EH (cell line): ENCODE measurements at regions not wholly inside any gene's neighbourhood (a gene's known extent, or its start where the extent isn't known, plus 50 kb on each side); places are given as distances from the start of the nearest gene placed in this dataset.

Experiments used
- DNase-seq: peaks from one replicate; pipeline ENCODE4 v3.0.0-alpha.2; 2015; ENCODE audit warnings: low read depth

GRCh38 chr17:77364941-77365583 lies 224.3 kb downstream of the SEC14L1 start:
- DNase-seq = no peak

GRCh38 chr17:77365584-77366186 lies 224.9 kb downstream of the SEC14L1 start:
- peak; percentile 95 for DNase-seq

- no peak for DNase-seq
These were observed 225.4 kb downstream of the SEC14L1 start for GRCh38 chr17:77366206-77366557.

- peak; percentile 72 for DNase-seq
These were observed 225.9 kb downstream of the SEC14L1 start for GRCh38 chr17:77366558-77367245.

GRCh38 chr17:77369544-77369971 lies 228.8 kb downstream of the SEC14L1 start:
- DNase-seq = no peak

- no peak for DNase-seq
These were observed 229.8 kb downstream of the SEC14L1 start for GRCh38 chr17:77370586-77370985.

- peak; percentile 89 for DNase-seq
These were observed 230.5 kb downstream of the SEC14L1 start for GRCh38 chr17:77371117-77371887.

GRCh38 chr17:77371888-77372443 lies 231.2 kb downstream of the SEC14L1 start:
- DNase-seq = no peak

- peak; percentile 90 for DNase-seq
These were observed 231.9 kb downstream of the SEC14L1 start for GRCh38 chr17:77372444-77373298.

GRCh38 chr17:77373299-77374169 lies 232.8 kb downstream of the SEC14L1 start:
- peak; percentile 48 for DNase-seq

- DNase-seq = peak; percentile 89
These were observed 233.6 kb downstream of the SEC14L1 start for GRCh38 chr17:77374170-77374936.

GRCh38 chr17:77375108-77375916 lies 234.5 kb downstream of the SEC14L1 start:
- no peak for DNase-seq

GRCh38 chr17:77375917-77376651 lies 235.3 kb downstream of the SEC14L1 start:
- DNase-seq = peak; percentile 89

- no peak for DNase-seq
These were observed 236.3 kb downstream of the SEC14L1 start for GRCh38 chr17:77376795-77377709.

- DNase-seq = no peak
These were observed 237.0 kb downstream of the SEC14L1 start for GRCh38 chr17:77377710-77378235.

GRCh38 chr17:77378318-77379064 lies 237.7 kb downstream of the SEC14L1 start:
- no peak for DNase-seq
